Activated T-cell treated with anti-CD3 and anti-CD28 coated beads, Interleukin-2, amount 50 U/mL, for 4 hours (primary cell): ENCODE measurements at regions not wholly inside any gene's neighbourhood (a gene's known extent, or its start where the extent isn't known, plus 50 kb on each side); places are given as distances from the start of the nearest gene placed in this dataset.

ENCODE experiments used
- ATAC-seq, 2 donors: fragments of 200-7000 bp; cut with Tn5 transposase; one replicate each; pipeline ENCODE4 v1.10.0; 2021
- DNase-seq: peaks from one replicate; pipeline ENCODE4 v3.0.0-alpha.2; 2020
- H3K27me3 Mint-ChIP-seq: one replicate; pipeline ENCODE4 v1.8.0; 2021; ENCODE audit warnings: low read depth, mixed read lengths
- H3K36me3 Mint-ChIP-seq: one replicate; pipeline ENCODE4 v1.8.0; 2022; ENCODE audit warnings: mixed read lengths; ENCODE audit not compliant: insufficient read depth
- H3K4me1 Mint-ChIP-seq: one replicate; pipeline ENCODE4 v1.8.0; 2021; ENCODE audit warnings: low read depth, mixed read lengths
- H3K4me3 Mint-ChIP-seq: one replicate; pipeline ENCODE4 v1.8.0; 2021; ENCODE audit warnings: mild to moderate bottlenecking, moderate library complexity, mixed read lengths
- H3K9me3 Mint-ChIP-seq: one replicate; pipeline ENCODE4 v1.8.0; 2021; ENCODE audit warnings: mixed read lengths

- DNase-seq = no peak
- Mint-ChIP-seq H3K4me1 (no peaks in the 10 kb centered on the region), H3K36me3 (no peaks in the 10 kb centered on the region), H3K9me3 (no peaks in the 10 kb centered on the region), H3K4me3 (no peak overlapping the region), H3K27me3 (peaks cover 7% of the 10 kb centered on the region)
- ATAC-seq = no peak
Measured at GRCh38 chr13:73141292-73141771, 82.5 kb downstream of the KLF5 start.

GRCh38 chr13:73140801-73141200 lies 82.0 kb downstream of the KLF5 start:
- ATAC-seq = no peak
- no peak for DNase-seq
- no peaks in the 10 kb centered on the region for H3K36me3 Mint-ChIP-seq
- no peaks in the 10 kb centered on the region for H3K4me1 Mint-ChIP-seq
- peaks cover 7% of the 10 kb centered on the region for H3K27me3 Mint-ChIP-seq
- no peak overlapping the region for H3K4me3 Mint-ChIP-seq
- no peaks in the 10 kb centered on the region for H3K9me3 Mint-ChIP-seq

GRCh38 chr13:73138638-73139491 lies 80.1 kb downstream of the KLF5 start:
- Mint-ChIP-seq H3K9me3 (no peaks in the 10 kb centered on the region), H3K4me3 (no peak overlapping the region), H3K4me1 (no peaks in the 10 kb centered on the region), H3K36me3 (no peaks in the 10 kb centered on the region), H3K27me3 (peaks cover 7% of the 10 kb centered on the region)
- DNase-seq (no peak), ATAC-seq (no peak)

- no peaks in the 10 kb centered on the region for H3K9me3 Mint-ChIP-seq
- no peaks in the 10 kb centered on the region for H3K36me3 Mint-ChIP-seq
- H3K27me3 Mint-ChIP-seq = peaks cover 7% of the 10 kb centered on the region
- ATAC-seq = no peak
- no peak for DNase-seq
- no peak overlapping the region for H3K4me3 Mint-ChIP-seq
- no peaks in the 10 kb centered on the region for H3K4me1 Mint-ChIP-seq
Measured at GRCh38 chr13:73138276-73138637, 79.5 kb downstream of the KLF5 start.

- DNase-seq (no peak), ATAC-seq (no peak)
- H3K4me3 Mint-ChIP-seq = no peak overlapping the region
- H3K4me1 Mint-ChIP-seq = no peaks in the 10 kb centered on the region
- H3K27me3 Mint-ChIP-seq = peaks cover 1% of the 10 kb centered on the region
- H3K9me3 Mint-ChIP-seq = no peaks in the 10 kb centered on the region
- H3K36me3 Mint-ChIP-seq = no peaks in the 10 kb centered on the region
Measured at GRCh38 chr13:73136776-73137175, 78.0 kb downstream of the KLF5 start.

GRCh38 chr13:73133531-73133930 lies 74.7 kb downstream of the KLF5 start:
- no peaks in the 10 kb centered on the region for H3K4me1 Mint-ChIP-seq
- no peak for DNase-seq
- H3K4me3 Mint-ChIP-seq = no peak overlapping the region
- no peaks in the 10 kb centered on the region for H3K36me3 Mint-ChIP-seq
- no peaks in the 10 kb centered on the region for H3K9me3 Mint-ChIP-seq
- no peak for ATAC-seq
- no peaks in the 10 kb centered on the region for H3K27me3 Mint-ChIP-seq

GRCh38 chr13:73131247-73131646 lies 72.4 kb downstream of the KLF5 start:
- Mint-ChIP-seq H3K9me3 (no peaks in the 10 kb centered on the region), H3K4me1 (no peaks in the 10 kb centered on the region), H3K4me3 (no peak overlapping the region), H3K27me3 (no peaks in the 10 kb centered on the region), H3K36me3 (no peaks in the 10 kb centered on the region)
- no peak for ATAC-seq
- DNase-seq = no peak

- no peak overlapping the region for H3K4me3 Mint-ChIP-seq
- no peak for DNase-seq
- no peaks in the 10 kb centered on the region for H3K4me1 Mint-ChIP-seq
- H3K36me3 Mint-ChIP-seq = no peaks in the 10 kb centered on the region
- H3K27me3 Mint-ChIP-seq = no peaks in the 10 kb centered on the region
- no peak for ATAC-seq
- H3K9me3 Mint-ChIP-seq = no peaks in the 10 kb centered on the region
Measured at GRCh38 chr13:73129023-73129422, 70.2 kb downstream of the KLF5 start.
